ENCODE measurements at regions not wholly inside any gene's neighbourhood (a gene's known extent, or its start where the extent isn't known, plus 50 kb on each side); places are given as distances from the start of the nearest gene placed in this dataset.

DNA sequence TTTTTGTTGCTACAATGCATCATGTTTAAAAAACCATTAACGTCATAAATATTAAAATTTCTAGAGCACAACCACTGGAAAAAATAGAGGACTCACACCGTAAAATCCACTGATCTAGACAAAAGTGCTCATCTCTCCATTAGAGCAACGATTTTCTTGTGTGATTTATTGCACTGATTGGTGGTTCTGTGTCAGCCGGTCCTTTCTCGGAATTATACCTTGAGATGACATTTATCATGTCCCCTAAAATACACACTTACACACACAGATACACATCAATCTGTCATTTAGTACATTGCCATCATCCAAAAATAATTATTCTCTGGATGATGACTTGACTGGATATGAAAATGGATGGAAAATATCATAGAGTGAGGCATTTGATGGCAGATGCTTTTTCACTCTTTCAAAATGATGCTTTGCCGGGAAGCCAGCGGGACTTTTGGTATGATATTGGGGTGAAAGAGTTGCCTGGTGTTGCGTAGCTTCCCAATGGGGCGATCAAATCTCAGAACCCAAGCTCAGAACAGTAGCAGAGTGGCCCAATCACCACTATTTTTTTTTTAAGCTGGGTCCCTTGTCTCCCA, 226.6 kb downstream of the GAS1 start:
- no peak for DNase-seq (ENCODE audit: low read depth)
- in situ Hi-C loops (cut with HindIII; ENCODE audit: low pct_unique_long_range_greater_than_20kb, low sequenced_read_pairs) = no loop called here

DNA sequence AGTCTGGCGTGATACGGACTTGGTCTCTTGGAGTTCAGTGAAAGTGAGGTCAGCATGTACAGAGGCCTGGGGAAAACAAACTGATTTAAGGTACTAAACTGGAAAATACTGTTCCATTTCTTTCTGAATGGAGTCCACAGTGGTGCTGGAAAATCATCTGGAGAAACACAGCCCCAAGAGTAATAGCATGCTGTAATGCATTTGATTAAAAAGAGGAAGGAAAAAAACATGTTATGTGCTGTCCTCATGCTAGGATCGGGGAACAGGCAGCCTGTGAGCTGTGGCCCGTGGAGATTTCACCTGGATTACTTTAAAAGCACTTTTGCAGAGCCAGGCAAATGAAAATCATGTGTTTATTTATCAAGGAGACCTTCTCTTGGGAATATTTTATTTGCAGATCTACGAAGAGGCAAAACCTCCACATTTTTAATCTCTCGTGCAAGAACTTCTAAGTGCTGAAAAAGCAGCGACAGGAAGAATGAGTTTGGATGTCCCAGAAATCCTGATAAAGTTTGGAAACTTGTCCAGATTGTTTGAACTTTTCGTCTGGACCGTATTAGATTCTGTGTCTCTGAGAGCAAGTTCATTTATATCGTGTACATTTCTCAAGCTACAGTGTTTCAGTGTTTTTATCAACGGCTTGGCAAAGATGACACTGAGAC, 228.8 kb downstream of the GAS1 start:
- no peak for DNase-seq (ENCODE audit: low read depth)
- in situ Hi-C loops (cut with HindIII; ENCODE audit: low pct_unique_long_range_greater_than_20kb, low sequenced_read_pairs) = no loop called here

DNA sequence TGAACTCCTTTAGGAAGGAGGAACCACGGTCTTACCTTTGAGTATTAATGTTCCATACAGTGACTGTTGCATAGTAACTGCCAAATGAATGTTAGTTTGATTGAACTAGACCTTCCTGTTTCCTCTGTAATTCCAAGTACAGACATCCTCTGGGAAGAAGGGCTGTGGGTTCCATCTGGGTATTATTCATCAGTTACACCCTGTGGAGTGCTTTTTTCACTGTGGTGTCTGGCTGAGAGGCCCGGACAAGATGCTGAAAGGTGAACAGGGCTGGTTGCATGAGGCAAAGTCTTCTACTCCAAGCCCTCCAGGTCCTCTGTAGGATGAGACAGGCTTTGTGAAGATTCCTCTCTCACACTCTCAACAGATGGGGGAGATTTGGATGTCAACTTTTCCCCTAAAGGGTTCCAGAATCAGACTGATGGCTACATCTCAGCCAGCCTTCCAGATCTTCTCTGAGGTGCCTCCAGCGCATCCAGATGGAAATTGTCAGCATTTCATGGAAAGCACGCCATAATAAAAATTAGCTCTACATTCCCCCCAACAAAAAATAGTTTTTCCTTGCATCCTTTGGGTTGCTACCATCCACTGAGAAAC, 230.9 kb downstream of the GAS1 start:
- no peak for DNase-seq (ENCODE audit: low read depth)
- in situ Hi-C loops (cut with HindIII; ENCODE audit: low pct_unique_long_range_greater_than_20kb, low sequenced_read_pairs) = no loop called here

DNA sequence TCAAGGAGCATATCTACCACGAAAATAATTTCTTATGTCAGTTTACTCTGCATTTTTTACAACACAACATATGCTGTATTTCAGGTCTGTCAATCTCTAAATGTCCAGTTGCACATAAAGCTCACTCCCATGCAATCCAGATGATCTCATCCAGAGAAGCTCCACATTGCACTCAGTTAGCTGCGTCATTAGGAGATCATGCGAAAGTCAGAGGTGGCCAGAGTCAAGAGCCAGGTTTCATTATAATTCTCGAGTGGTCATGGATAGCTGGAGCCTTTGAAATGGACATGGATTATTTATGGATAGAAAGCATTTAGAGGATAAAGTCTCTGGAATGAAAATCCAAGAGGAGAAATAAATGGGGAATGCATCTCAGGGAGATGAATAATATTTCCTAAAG, 232.3 kb downstream of the GAS1 start:
- in situ Hi-C loops (cut with HindIII; ENCODE audit: low pct_unique_long_range_greater_than_20kb, low sequenced_read_pairs) = no loop called here
- no peak for DNase-seq (ENCODE audit: low read depth)

DNA sequence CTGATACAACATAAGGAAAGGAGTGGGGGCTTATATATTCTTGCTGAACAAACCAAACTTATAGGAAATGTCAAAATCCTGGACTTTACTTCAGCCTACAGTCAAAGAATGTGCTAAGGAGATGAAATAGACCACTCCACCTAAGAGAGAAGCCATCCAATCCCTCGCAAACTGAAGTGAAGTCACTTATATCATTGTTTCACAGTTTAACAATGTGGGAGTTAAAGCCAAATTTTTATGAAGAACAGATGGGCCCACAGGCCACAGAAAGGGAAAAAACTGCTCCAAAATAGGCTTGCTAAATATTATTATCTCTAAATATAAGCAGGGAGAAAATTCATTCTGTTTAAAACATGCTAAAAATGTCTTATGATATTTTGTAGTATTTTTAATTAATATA, 233.3 kb downstream of the GAS1 start:
- no peak for DNase-seq (ENCODE audit: low read depth)
- in situ Hi-C loops (cut with HindIII; ENCODE audit: low pct_unique_long_range_greater_than_20kb, low sequenced_read_pairs) = no loop called here

DNA sequence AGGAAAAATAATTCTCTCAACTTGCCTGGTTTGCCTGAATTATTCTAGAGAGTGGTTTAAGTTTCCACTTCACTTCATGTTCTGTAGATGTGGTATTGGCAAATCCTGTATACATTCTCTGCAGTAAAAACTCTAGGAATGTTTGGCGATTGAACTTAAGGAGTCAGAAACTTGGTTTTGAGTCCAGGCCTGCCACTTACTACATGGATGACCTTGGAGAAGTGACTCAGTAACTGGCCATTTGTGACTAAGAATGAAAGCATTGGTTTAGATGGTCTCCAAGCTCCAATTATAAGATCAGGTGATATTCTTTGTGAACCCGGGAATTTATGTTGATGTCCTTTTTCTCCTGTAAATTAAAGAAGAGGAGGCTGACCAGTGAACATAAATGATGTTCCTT, 233.8 kb downstream of the GAS1 start:
- no peak for DNase-seq (ENCODE audit: low read depth)
- in situ Hi-C loops (cut with HindIII; ENCODE audit: low pct_unique_long_range_greater_than_20kb, low sequenced_read_pairs) = no loop called here

DNA sequence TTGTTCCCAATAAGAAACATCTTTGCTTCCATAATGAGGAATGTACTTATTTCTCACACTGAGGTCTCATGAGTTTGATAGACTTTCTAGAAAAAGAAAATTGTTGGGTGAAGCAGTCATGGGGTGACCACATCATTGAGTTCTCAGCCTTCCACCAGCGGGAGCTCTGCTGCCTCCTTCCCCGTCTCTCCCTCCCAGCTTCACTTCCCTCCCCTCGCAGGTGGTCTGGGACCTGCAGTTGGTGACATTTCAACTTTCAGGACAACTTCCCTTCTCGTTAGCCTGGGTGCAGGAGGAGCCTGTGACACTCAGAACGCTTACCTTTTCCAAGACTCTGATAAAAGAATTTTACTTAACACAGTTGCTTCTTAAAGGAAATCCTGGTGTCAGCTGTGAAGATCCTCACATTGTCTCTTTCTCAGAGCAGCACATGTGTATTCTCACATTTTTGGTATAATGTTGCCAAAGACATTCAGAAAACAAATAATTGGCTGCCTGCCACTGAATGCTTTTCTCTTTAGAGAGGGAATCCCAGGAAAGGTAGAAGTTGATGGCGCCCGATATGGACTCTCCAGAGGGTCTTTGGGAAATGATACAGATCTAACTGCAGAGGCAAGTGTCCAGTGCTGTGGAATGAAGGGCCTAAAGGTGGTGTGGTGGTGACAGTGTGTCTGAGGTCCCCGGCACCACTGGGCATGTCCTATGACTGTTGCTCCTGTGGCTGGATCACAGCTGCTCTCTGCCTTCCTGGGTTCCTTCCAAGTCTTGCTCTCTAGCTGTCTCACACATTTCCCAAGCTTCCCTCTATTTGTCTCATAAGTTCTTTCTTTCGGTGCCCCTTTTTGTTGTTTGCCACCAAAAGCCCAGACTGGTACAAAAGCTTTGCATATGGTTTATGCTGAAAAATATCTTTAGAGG, 238.1 kb downstream of the GAS1 start:
- no peak for DNase-seq (ENCODE audit: low read depth)
- in situ Hi-C loops (cut with HindIII; ENCODE audit: low pct_unique_long_range_greater_than_20kb, low sequenced_read_pairs) = no loop called here

DNA sequence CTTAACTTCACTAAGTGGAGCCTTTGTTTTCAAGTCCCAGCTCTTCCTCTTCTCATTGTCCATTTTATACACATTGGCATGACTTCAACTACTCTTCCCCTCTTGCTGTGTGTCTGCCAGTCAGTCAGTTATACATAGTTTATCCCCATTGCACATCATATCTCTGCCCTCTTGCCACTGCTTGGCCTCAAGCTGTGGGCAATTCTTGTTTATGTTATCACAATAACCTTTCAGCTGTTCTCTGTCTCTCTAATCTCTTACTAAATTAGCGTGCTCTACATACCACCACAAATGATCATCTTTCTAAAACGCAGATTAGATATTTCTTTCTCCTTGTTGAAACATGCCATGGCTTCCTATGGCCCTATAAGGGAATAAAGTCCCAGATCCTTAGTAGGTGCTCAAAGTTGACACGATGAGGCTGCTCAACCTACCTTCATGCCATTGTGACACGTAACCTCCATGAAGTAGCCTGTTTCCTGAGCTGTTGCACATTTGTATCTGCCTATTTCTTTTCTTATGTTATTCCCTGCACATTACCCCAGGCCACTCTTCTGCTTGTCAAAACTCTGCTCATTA, 239.3 kb downstream of the GAS1 start:
- no peak for DNase-seq (ENCODE audit: low read depth)
- in situ Hi-C loops (cut with HindIII; ENCODE audit: low pct_unique_long_range_greater_than_20kb, low sequenced_read_pairs) = no loop called here

DNA sequence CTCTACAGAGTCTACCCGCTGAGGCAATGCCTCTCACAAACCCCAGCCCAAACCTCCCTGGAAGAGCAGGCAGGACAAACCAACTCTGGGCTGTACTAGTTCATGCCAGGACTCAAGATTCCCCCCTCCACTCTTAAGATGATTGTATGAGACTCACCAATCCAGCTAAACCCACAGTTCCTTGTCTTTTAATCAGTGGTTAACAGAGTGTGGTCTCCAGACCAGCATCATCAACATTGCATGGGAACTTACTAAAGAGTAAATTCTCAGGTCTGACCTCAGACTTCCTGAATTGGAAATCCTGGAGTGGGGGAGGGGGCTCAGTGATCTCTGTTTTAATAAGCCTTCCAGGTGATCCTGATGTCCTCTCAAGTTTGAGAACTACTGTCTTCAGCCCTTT, 240.9 kb downstream of the GAS1 start:
- DNase-seq (ENCODE audit: low read depth) = no peak

DNA sequence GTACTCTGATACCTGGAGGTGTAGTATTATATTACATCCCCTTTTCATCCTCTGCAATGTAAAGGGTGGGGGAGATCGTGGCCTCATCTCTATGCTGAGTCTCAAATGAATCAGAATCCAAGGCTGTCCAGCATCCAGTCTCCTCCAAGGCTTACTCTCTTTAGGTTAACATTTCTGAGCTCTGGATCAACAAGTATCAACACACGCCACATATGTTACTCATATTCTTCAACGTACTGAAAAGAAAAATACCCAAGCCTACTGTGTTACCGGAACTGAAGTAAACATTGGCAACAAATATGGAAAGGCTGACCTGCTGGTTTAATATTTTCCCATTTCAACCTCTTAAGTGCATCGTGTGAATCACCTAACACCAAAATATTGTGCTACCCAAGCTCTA, 241.8 kb downstream of the GAS1 start:
- DNase-seq (ENCODE audit: low read depth) = no peak
- in situ Hi-C loops (cut with HindIII; ENCODE audit: low pct_unique_long_range_greater_than_20kb, low sequenced_read_pairs) = no loop called here

More for the DNA sequence above, 240.9 kb downstream of the GAS1 start:
- in situ Hi-C loops (cut with HindIII; ENCODE audit: low pct_unique_long_range_greater_than_20kb, low sequenced_read_pairs) = no loop called here

DNA sequence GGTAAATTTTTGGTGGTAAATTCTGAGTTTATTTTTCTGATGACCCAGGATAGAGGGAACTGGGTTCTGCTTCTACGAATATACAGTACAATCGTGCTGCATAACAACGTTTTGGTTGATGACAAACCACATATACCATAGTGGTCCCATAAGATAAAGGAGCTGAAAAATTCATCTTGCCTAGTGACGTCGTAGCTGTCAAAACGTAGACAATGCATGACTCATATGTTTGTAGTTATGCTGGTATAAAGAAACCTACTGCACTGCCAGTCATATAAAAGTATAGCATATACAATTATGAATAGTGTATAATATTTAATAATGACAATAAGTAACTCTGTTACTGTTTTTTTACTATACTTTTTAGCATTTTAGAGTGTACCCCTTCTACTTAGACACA, 244.0 kb downstream of the GAS1 start:
- DNase-seq (ENCODE audit: low read depth) = no peak
- in situ Hi-C loops (cut with HindIII; ENCODE audit: low pct_unique_long_range_greater_than_20kb, low sequenced_read_pairs) = no loop called here

DNA sequence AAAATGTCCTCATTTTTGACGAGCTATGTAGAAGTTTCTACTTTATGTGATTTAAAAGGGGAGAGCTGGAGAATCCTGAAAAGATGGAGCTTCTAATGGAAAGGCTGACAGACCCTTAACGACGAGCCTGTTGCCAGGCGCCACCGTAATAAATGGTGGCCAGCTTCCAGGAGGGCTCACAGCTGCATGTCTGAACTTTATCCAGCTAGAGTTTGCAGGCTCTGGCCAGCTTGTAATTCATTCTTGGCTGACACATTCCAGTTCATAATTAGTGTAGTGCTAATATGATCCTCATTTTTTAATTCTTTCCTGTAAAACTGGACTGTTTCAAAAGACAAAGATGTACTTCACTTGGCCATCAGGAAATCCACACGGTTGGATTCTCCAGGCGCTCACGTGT, 246.7 kb downstream of the GAS1 start:
- in situ Hi-C loops (cut with HindIII; ENCODE audit: low pct_unique_long_range_greater_than_20kb, low sequenced_read_pairs) = no loop called here
- DNase-seq (ENCODE audit: low read depth) = no peak

DNA sequence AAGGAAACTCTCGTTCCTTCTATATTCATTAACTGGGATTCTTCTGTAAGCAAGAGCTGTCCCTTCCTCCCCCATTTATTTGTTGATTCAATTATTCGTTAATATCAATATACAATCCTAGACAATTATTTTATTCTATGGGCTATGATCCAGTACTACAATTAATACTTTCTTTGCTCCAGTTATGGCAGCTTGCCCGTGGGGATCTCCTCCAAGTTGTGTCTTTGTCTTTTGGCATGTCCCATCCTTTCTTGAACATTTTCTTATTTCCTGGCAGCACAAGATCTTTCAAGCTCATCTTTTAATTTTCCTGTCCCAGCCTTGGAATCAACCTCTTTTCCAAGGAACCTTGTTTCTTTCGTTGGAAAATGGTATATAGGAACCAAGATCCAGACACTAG, 249.3 kb downstream of the GAS1 start:
- in situ Hi-C loops (cut with HindIII; ENCODE audit: low pct_unique_long_range_greater_than_20kb, low sequenced_read_pairs) = no loop called here
- DNase-seq (ENCODE audit: low read depth) = no peak

DNA sequence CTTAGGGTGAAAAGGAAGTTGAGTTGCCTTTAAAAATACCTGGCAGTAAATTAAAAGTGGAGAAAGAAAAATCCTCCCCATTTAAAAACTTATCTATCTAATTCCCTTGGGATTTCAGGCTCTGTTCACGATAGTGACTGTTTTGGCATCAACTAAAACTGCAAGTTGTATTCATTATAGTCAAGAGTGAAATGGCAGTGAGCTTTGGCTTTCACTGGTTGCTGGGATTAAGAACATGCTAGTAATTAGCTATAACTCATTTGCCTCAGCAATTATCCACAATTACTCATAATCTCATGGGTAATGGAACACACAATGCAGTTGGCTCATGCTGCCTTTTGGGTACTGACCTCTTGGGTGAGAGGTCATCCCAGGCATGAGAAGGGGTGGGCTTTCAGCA, 250.1 kb downstream of the GAS1 start:
- in situ Hi-C loops (cut with HindIII; ENCODE audit: low pct_unique_long_range_greater_than_20kb, low sequenced_read_pairs) = no loop called here
- DNase-seq (ENCODE audit: low read depth) = no peak

DNA sequence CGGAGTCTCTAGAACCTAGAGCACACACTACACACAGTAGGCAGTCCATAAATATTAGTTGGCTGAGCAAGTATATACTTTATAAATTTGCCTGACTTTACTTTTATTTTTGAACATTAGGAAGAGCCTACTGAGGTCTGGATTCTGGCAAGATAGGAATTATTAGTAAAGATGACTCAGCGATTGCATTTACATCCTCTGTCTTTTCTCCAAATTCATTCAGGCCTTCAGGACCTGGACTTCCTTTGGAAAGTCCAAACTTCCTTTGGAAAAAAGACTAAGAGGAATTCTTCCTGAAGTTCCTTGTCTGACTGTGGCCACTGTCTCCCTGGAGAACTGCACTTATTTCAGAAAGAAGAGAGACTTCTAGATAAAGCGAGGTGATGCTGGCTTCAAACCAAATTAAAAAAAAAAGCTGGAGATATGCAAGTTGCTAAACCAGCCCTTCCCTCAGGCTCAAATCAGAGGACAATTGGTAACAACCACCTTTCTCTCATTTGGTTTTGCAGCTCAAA, 251.3 kb downstream of the GAS1 start:
- DNase-seq (ENCODE audit: low read depth) = peak; percentile 2
- in situ Hi-C loops (cut with HindIII; ENCODE audit: low pct_unique_long_range_greater_than_20kb, low sequenced_read_pairs) = no loop called here

DNA sequence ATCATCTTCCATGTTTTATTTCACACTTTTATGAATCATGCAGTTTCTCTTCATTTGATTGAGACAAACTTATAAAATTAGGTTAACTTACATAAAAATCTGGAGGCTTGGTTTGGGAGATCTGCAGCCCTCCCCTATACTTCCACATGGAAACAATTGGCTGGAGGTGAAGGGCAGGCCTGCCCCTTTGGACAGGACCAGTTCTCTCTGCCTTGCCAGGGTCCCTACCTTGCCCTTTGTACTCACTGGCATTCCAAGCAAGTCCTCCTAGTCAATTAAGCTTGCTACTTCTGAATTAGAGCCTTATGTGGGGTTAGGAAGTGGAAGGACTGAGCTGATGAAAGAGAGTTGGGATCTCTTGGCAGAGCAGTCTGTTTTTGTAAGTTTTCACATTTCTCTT, 257.3 kb downstream of the GAS1 start:
- no peak for DNase-seq (ENCODE audit: low read depth)
- in situ Hi-C loops (cut with HindIII; ENCODE audit: low pct_unique_long_range_greater_than_20kb, low sequenced_read_pairs) = no loop called here

DNA sequence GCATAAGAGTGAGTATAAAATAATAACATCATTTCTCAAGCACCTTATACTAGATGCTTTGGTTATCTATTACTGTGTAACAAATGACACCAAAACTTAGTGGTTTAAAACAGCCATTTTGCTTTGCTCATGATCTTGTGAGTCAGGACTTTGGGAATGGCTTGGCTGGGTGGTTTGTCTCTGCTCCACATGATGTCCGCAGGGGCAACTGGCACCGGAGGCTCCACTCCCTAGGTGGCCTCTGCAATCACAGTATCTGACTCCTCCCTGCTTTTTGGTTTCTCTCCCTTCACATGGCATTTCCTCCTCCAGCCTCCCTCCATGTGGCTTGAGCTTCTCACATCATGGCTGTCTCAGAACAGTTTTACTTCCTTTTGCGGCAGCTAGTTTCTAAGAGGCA, 259.5 kb downstream of the GAS1 start:
- no peak for DNase-seq (ENCODE audit: low read depth)
- in situ Hi-C loops (cut with HindIII; ENCODE audit: low pct_unique_long_range_greater_than_20kb, low sequenced_read_pairs) = no loop called here

DNA sequence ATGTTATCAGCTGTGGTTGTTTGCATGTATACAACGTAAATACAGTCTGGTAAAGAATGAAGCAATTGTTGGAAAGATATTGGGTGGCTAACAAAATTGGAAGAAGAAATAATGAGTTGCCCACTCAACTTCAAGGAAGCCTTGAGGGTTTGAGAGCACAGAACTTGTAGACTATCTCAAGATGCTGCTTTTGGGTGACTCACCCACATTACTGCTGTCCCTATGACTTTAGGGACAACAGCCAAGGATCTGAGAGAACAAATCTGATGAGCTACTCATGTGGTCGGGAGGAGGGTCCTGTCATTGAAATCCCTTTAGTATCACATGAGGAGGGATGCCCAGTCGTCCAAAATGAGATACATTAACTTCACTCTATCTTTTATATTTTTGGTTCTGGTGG, 261.8 kb downstream of the GAS1 start:
- in situ Hi-C loops (cut with HindIII; ENCODE audit: low pct_unique_long_range_greater_than_20kb, low sequenced_read_pairs) = no loop called here
- no peak for DNase-seq (ENCODE audit: low read depth)

DNA sequence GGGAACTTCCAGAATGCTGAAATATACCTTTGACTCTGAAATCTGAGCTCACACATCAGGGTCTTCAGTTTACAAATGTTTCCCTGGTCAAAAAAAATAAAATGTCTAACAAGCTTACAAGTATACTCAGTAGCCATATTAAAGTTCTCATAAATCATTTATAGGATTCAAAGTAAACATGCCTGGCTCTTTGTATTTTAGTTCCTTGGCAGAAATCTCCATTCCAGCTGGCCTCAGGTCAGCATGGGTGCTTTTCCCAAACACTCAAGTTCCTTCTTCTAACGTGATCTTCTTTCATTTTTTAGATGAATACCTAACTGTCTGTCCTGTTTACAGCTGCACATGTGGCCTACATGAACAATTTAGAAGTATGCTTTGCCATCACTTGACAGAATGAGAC, 263.2 kb downstream of the GAS1 start:
- in situ Hi-C loops (cut with HindIII; ENCODE audit: low pct_unique_long_range_greater_than_20kb, low sequenced_read_pairs) = no loop called here
- no peak for DNase-seq (ENCODE audit: low read depth)
